Stomach (tissue), 4 donors: ENCODE measurements at regions not wholly inside any gene's neighbourhood (a gene's known extent, or its start where the extent isn't known, plus 50 kb on each side); places are given as distances from the start of the nearest gene placed in this dataset.

Experiments
- CTCF ChIP-seq, 7 experiments: fragments of 450-650 bp in 4 of 7; fragments of 200-600 bp in 3 of 7; sonication (generic) in 3 of 7; IDR thresholded peaks; one replicate each; pipeline ENCODE4 v1.5.1; 2016 to 2019; ENCODE audit warnings: antibody characterized with exemption in 7 of 7, control low read depth in 2 of 7, mild to moderate bottlenecking in 1 of 7
- EP300 ChIP-seq: sonication (generic); formaldehyde crosslinking; IDR thresholded peaks from one replicate; pipeline ENCODE4 v1.6.1; 2017; ENCODE audit warnings: antibody characterized with exemption
- POLR2A ChIP-seq, 4 donors: fragments of 450-650 bp; IDR thresholded peaks; one replicate each; pipeline ENCODE4 v1.6.1; 2016; ENCODE audit warnings: antibody characterized with exemption in 4 of 4, control low read depth in 2 of 4, mild to moderate bottlenecking in 1 of 4, moderate library complexity in 1 of 4
- POLR2AphosphoS5 ChIP-seq, 3 donors: sonication (generic); formaldehyde crosslinking; IDR thresholded peaks; one replicate each; pipeline ENCODE4 v1.6.1; 2016; ENCODE audit warnings: antibody characterized with exemption in 3 of 3

- TF ChIP-seq CTCF (IDR thresholded peaks at IDR 0.05), result no peak
- no peak for TF ChIP-seq POLR2A (IDR thresholded peaks at IDR 0.05)
- no peak for TF ChIP-seq POLR2AphosphoS5 (IDR thresholded peaks at IDR 0.05)
- no peak for TF ChIP-seq EP300
These were observed 320.9 kb downstream of the TFEC start for GRCh38 chr7:115709664-115710063.
